ENCODE measurements at regions not wholly inside any gene's neighbourhood (a gene's known extent, or its start where the extent isn't known, plus 50 kb on each side); places are given as distances from the start of the nearest gene placed in this dataset.

DNA sequence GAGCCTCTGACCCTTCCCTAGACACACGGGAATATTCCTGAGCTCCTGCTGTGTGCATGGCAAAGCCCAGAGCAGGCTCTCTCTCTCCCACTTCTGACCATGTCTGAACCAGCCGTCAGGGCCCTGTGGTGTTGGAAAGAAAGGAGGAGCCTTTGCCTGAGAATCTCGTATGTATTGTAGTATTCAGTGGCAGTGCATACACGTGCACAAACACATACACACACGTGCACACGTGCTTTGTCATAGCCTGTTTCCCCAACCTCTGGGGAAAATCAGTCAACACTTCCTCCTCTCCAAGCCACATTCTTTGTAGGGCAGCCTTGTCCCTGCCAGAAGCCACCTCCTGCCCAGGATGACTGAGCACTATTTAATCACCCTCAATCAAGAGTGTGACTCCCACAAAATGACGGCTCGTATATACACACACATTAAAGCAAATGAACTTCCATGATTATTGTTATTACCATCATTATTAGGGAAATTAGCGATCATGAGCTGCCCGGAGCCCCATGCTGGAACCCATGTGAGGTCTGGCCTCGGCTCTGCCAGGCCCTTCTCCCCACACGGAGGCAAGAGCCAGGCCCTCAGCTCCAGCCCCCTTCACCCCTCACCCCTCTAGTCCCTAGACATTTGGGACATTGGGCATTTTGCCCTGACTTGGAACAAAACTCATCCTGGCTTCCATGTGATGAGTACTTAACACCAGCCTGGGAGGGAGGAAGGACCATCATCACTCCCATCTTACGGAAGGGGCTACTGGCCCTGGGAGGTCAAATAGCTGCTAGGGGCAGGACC, 331.9 kb downstream of the NPHP4 start:
- no peak for DNase-seq (ENCODE audit: low read depth, low spot score)

- DNase-seq (ENCODE audit: low read depth, low spot score), result no peak
These were observed 332.6 kb downstream of the NPHP4 start for GRCh38 chr1:5659606-5660005.

DNA sequence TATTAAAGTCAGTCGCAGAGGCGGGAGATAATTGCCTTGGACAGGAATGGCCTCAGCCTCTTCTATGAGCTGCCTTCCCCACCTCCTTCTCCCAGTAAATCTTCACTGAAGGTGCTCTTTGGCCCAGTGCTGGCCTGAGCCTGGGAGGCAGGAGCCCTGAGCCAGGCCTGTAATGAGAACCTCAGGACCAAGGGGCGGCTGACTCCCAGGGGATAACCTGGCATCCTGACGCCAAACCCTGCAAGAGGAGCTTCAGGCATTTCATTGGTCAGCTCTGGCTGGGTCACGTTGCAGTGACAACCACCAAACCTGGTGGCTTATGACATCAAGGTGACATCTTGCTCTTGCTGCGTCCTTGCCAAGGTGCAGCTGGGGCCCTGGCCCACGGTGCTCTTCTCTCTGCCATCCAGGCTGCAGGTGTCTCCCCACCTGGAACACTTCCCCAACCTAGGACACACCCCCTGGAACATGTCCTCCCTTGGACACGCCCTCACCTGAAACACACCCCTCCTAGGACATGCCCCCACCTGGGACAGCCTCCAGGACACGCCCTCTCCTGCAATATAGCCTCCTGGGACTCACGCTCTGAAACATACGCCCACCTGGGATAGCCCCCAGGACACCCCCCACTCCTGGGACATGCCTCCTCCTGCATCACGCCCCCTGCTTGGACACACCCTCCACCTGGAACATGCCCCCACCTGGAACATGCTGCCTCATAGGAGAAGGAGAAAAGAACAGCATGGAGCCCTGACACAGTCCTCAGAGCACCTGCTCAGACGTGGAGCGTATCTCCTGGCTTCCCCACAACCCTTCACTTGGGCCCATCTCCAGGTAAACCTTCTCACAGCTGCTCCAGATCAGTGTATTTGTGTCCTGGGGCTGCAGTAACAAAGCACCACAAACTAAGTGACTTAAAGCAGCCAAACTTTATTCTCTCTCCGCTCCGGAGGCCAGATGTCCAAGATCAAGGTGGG, 333.6 kb downstream of the NPHP4 start:
- no peak for DNase-seq (ENCODE audit: low read depth, low spot score)

DNA sequence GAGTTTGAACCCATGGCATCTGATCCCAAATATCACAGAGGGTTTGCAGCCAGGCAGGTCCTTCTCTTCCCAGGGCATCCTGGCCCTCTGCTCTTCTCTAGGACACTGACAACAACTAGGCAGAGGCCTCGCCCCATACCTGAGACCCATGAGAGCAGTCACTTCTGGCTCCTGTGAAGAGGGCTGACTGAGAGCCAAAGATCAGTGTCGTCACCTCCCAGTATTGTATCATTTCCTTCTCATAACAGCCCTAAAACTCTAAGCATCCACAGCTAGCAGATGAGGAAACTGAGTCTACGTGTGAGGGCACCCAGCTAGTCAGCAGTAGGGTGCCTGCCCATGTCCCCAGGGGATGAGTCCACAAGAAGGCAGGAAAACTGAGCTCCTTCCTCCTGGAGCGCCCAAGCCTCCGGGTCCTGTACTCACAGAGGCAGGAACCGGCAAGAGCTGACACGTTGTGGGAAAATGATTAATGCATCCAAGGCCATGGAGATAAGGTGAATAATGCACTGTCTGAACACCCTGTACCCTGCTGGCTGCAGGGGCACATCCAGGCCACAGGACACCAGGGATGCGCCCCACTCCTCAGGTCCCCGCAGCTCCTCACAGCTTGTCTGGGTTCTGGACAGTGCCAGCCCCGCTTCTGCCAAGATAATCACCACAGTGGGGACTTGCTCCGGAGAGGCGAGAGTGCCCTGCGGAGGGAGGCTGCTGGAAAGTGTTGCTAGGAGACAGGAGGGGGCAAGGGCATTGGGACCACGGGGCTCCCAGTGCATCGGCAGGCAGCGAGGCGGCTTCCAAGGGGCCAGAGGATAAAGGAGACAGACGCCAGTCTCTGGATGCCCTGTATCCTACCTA, 340.0 kb downstream of the NPHP4 start:
- no peak for DNase-seq (ENCODE audit: low read depth, low spot score)

- DNase-seq (ENCODE audit: low read depth, low spot score), result no peak
These were observed 340.8 kb downstream of the NPHP4 start for GRCh38 chr1:5651473-5651872.

DNA sequence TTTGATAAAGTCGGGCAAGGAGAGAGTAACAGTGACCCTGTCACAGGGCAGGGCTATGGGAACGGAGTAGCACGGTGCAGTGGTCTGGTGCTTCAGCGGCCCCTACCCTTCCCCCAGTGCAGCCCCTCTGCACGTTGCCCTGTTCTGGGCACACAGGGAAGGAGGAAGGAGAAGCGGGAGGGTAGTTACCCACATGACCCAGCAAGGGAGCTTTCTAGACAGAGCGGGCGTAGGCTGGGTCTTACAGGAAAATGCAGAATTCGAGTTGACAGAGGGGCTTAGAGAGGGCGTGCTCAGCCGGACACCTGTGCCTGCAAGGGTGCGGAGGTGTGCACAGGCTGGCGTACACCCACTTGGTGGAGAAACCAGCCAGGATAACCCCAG, 341.2 kb downstream of the NPHP4 start:
- DNase-seq (ENCODE audit: low read depth, low spot score), result no peak

GRCh38 chr1:5650283-5651026, 341.8 kb downstream of the NPHP4 start:
- DNase-seq (ENCODE audit: low read depth, low spot score), result no peak

GRCh38 chr1:5649795-5650194, 342.4 kb downstream of the NPHP4 start:
- no peak for DNase-seq (ENCODE audit: low read depth, low spot score)

- no peak for DNase-seq (ENCODE audit: low read depth, low spot score)
These were observed 343.1 kb downstream of the NPHP4 start for GRCh38 chr1:5649166-5649551.

GRCh38 chr1:5648410-5649165, 343.6 kb downstream of the NPHP4 start:
- DNase-seq (ENCODE audit: low read depth, low spot score), result no peak

DNA sequence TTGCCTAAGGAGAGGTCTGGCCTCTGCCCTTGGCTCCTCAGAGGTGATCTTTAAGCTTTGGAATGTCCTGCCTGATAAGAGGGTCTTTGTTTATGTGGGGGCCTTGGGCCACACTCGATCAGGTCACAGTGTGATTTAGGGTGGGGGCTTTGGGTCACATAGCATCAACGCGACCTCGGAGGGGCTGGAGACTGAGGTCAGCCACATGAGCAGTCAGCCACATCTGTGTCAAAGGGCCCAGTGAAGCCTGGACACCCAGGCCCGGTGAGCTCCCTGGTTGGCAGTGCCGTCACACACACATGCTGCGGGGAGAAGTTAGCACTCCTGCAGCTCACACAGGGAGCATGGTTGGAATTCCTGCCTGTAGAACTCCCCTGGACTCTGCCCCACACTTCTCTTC, 345.0 kb downstream of the NPHP4 start:
- DNase-seq (ENCODE audit: low read depth, low spot score), result no peak

DNA sequence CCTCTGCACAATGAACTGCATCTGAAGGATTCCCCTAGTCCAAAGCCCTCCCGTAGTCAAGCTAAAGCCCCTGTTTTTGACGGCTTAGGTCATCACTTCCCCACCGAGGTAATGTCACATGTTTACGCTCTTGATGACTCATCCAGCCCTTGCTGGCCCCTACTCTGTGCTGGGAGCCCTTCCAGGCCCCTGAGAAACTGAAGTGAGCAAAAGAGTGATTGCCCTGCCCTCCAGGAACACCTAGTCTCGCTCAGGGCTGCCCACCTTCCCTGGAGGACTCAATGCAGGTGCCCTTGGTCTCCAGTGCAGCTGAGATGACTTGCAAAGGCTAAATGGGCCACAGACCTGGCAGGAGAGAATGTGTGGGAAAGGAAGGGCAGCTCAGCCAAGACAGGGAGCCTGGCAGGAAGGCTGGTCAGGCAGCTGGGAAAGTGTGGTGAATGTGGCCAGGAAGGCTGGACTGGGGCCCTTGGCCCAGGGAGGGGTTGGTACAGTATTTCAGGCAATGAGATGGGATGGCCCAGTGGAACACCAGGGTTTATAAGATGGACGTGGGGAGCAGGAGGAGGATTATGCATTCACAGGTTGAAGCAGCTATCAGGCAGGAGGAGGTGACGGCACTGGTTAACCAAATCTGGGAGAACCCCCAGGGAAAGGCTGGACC, 345.6 kb downstream of the NPHP4 start:
- no peak for DNase-seq (ENCODE audit: low read depth, low spot score)

DNA sequence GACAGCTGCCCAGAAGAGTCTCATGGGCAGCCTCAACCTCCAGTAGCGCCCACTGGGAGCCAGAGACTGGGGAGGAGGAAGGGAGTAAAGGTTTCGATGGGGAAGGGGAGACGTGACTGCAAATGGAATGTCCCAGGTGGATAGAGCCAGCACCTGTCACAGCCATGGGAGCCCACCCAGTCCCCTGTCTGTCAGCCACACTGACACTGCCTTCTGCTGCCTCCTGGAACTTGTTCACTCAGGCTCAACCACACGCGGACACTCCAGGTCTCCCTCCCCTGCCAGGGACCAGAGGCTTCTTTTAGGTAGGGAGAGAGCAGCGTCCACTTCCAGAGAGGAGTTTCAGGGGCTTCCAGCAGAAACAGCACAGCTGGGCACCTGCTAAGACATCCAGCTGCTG, 346.3 kb downstream of the NPHP4 start:
- no peak for DNase-seq (ENCODE audit: low read depth, low spot score)

GRCh38 chr1:5645135-5645399, 347.2 kb downstream of the NPHP4 start:
- no peak for DNase-seq (ENCODE audit: low read depth, low spot score)

DNA sequence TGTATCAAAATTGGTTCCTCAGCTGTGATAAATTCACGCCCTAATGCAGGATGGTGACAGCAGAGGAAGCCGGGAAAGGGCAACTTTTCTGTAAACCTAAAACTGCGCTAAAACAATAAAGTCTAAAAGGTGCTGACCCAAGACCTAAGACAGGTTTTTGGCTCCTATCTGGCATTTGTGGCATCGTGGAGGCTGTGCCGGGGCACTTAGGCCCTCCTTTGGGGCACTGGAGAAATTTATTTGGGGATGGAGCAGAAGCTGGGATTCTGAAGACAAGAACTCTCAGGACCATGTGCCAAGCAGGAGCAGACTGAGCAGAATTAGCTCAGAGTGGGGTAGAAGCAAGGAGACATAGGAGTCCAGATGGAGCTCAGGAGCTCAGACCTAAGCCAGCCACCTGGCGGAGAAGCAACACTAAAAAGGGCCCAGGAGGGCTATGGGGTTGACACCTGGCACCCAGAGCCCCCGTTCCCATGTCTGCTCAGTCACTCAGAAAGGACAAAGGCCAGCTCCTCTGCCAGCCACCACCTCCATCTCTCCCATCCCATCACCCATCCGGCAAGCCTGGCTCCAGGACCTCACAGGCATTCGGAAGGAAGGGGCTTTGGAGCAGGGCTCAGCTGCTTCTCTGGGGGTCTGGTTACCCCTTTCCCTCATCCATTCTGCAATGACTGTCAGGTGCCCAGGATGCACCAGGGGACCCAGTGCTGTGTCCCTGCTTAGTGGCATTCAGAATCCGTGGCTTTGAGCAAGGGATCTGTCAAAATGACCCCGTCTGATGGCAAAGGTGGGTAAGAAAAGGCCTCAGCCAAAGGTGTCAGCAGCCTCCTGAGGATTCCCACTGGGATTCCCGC, 347.7 kb downstream of the NPHP4 start:
- DNase-seq (ENCODE audit: low read depth, low spot score), result no peak

GRCh38 chr1:5643360-5644107, 348.7 kb downstream of the NPHP4 start:
- DNase-seq (ENCODE audit: low read depth, low spot score), result no peak

GRCh38 chr1:5640845-5641244, 351.4 kb downstream of the NPHP4 start:
- DNase-seq (ENCODE audit: low read depth, low spot score), result no peak

DNA sequence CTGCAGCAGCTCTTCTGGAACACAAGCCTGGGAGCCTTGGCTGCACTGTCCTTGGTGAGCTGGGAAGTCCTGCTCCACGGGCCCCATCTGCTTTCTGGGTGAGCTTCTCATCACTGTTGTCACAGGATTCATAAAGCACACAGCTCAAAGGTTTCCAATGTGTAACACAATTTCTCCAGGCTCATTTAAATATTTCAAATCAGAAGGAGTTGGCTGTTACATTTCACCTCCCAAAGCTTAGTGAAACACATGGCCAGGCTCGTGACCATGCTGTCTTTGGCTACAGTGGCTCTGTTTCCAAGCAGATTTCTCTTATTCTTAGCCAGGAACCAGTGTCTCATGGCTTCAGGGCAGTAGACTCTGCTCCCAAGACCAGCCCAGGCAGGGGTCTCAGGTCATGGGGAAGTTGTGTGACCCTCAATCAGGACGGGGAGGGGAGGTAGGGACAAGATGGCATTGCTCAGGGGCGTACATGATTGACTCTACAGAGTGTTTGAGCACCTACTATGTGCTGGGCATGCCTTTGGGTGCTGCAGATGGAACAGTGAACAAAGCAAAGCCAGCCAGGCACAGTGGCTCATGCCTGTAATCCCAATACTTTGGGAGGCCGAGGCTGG, 353.0 kb downstream of the NPHP4 start:
- no peak for DNase-seq (ENCODE audit: low read depth, low spot score)
